Left lung (tissue), 4 donors: ENCODE measurements at regions not wholly inside any gene's neighbourhood (a gene's known extent, or its start where the extent isn't known, plus 50 kb on each side); places are given as distances from the start of the nearest gene placed in this dataset.

ENCODE experiments used
- ATAC-seq: fragments of 200-7000 bp; cut with Tn5 transposase; one replicate; pipeline ENCODE4 v1.9.1; 2020; ENCODE audit warnings: moderate library complexity
- DNase-seq, 4 donors: peaks; one replicate each; pipeline ENCODE4 v3.0.0-alpha.2; 2013 to 2020
- H3K27ac ChIP-seq, 2 donors: fragments of 200-600 bp; sonication (generic) in 1 of 2; one replicate each; pipeline versions ENCODE4 v1.5.0 to v1.8.0; 2020 to 2021
- H3K27me3 ChIP-seq, 2 donors: fragments of 200-600 bp; sonication (generic) in 1 of 2; one replicate each; pipeline versions ENCODE4 v1.5.0 to v1.8.0; 2020 to 2021
- H3K36me3 ChIP-seq, 2 donors: fragments of 200-600 bp; sonication (generic) in 1 of 2; one replicate each; pipeline versions ENCODE4 v1.5.0 to v1.8.0; 2020 to 2021
- H3K4me1 ChIP-seq, 2 donors: fragments of 200-600 bp; one replicate each; pipeline ENCODE4 v1.8.0; 2021
- H3K4me3 ChIP-seq, 2 donors: fragments of 200-600 bp; sonication (generic) in 1 of 2; one replicate each; pipeline versions ENCODE4 v1.5.0 to v1.8.0; 2020 to 2021; ENCODE audit warnings: mild to moderate bottlenecking in 1 of 2
- H3K9me3 ChIP-seq, 2 donors: fragments of 200-600 bp; sonication (generic) in 1 of 2; one replicate each; pipeline versions ENCODE4 v1.5.0 to v1.8.0; 2020 to 2021
- CTCF ChIP-seq, 2 donors: fragments of 200-600 bp; sonication (generic) in 1 of 2; IDR thresholded peaks; one replicate each; pipeline versions ENCODE4 v1.5.0 to v1.8.0; 2021; ENCODE audit warnings: antibody characterized with exemption in 2 of 2
- intact Hi-C, 2 donors: fragments of 100-400 bp; cut with DNase I; formaldehyde crosslinking; loops; one replicate each; pipeline versions ENCODE4 v1.11.2 to v1.14.2; 2022
- donor health status: DM: no; HTN: yes; CAD: no.
- donor health status: DM: no; HTN: no; CAD: no.

DNA sequence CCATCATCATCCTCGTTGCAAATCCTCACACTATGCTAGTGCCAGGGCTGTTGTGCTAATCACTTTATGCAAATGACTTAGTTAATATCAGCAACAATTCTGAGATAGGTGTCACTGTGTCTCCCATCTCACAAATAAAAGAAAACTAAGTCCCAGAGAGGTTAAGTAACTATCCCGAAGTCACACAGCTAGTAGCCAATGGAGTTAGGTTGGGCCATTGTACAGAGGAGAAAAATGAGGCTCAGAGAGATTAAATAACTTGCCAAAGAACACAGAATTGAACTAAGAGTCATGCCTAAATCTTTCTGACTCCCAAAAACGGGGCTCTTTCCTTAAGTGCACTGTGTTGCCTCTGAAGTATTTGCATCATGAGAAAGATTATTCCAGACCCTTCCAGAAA, 146.4 kb downstream of the MIS18A start:
- H3K27me3 ChIP-seq: no peaks in the 10 kb centered on the region
- no peaks in the 10 kb centered on the region for H3K4me1 ChIP-seq
- no peak for ATAC-seq
- H3K27ac ChIP-seq: no peak overlapping the region
- H3K4me3 ChIP-seq: no peak overlapping the region
- TF ChIP-seq CTCF (IDR thresholded peaks at IDR 0.05): no peak
- DNase-seq: no peak
- intact Hi-C loops: no loop called here
- no peaks in the 10 kb centered on the region for H3K36me3 ChIP-seq
- H3K9me3 ChIP-seq: peaks cover 0 to 3% of the 10 kb centered on the region in 2 donors

GRCh38 chr21:32131960-32132359, 146.9 kb downstream of the MIS18A start:
- ATAC-seq (peak; percentile 64), DNase-seq (no peak)
- Histone ChIP-seq H3K27ac (no peak overlapping the region), H3K36me3 (no peaks in the 10 kb centered on the region), H3K4me1 (no peaks in the 10 kb centered on the region), H3K4me3 (no peak overlapping the region), H3K27me3 (no peaks in the 10 kb centered on the region), H3K9me3 (no peaks in the 10 kb centered on the region)
- intact Hi-C loops: no loop called here
- no peak for TF ChIP-seq CTCF (IDR thresholded peaks at IDR 0.05)

GRCh38 chr21:32131164-32131563, 147.7 kb downstream of the MIS18A start:
- DNase-seq (no peak), ATAC-seq (no peak)
- TF ChIP-seq CTCF (IDR thresholded peaks at IDR 0.05): no peak
- H3K27me3 ChIP-seq: no peaks in the 10 kb centered on the region
- no peaks in the 10 kb centered on the region for H3K9me3 ChIP-seq
- no peaks in the 10 kb centered on the region for H3K4me1 ChIP-seq
- H3K4me3 ChIP-seq: no peak overlapping the region
- H3K36me3 ChIP-seq: no peaks in the 10 kb centered on the region
- intact Hi-C loops: no loop called here
- no peak overlapping the region for H3K27ac ChIP-seq

DNA sequence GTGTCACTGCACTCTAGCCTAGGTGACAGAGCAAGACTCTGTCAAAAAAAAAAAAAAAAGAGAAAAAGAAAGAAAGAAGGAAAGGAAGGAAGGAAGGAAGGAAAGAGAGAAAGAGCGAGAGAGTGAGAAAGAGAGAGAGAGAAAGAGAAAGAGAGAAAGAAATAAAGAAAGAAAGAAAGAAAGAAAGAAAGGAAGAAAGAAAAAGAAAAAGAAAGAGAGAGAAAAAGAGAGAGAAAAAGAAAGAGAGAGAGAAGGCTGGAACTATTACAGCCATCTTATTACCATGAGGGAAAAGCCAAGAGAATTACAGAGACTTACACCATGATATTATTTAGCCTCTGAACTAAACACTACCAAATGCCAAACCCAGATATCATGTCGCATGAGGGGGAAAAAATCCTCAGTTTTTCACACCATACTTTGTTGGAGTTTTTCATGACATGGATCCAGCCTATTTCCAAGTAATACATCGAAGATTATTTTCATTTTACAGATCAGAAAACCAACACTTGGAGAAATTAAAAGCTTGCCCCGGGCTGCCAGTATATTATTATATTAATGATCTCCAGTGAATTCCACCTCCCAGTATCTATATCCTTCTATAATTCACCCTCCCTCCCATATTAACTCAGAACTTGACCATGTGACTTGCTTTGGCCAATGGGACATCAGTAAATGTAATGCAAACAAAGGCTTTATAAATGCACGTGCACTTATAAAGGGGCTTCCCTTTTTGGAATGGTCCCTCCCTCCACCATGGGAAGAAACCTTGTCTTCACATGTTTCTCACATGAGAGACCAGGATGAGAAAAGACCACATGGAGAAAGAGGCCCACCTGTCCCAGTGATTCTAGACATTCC, 148.6 kb downstream of the MIS18A start:
- H3K4me3 ChIP-seq: no peak overlapping the region
- ATAC-seq (no peak), DNase-seq (no peak)
- no peaks in the 10 kb centered on the region for H3K4me1 ChIP-seq
- H3K27ac ChIP-seq: no peak overlapping the region
- TF ChIP-seq CTCF (IDR thresholded peaks at IDR 0.05): no peak
- no peaks in the 10 kb centered on the region for H3K27me3 ChIP-seq
- H3K9me3 ChIP-seq: no peaks in the 10 kb centered on the region
- H3K36me3 ChIP-seq: no peaks in the 10 kb centered on the region
- intact Hi-C loops: no loop called here

DNA sequence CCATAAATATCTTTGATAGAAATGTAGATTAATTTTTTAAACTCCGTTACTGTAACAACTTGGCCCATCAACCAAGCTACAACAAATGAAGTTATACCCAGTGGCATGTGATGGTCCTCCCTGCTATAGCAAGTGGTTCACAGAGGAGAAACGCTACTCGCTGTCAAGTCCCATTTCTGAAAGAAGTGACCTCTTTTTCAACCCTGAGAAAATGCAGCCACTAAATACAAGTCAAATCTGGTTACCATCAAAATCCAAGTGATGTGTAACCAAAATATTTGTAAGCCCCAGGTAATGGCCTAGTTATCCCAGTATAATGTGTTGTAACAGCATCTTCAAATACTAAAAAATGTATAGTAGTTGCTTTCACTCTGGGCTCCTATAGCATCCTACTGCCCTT, 151.8 kb downstream of the MIS18A start:
- no peaks in the 10 kb centered on the region for H3K4me1 ChIP-seq
- peaks cover 0 to 8% of the 10 kb centered on the region in 2 donors for H3K9me3 ChIP-seq
- H3K27me3 ChIP-seq: no peaks in the 10 kb centered on the region
- intact Hi-C loops: no loop called here
- no peak overlapping the region for H3K27ac ChIP-seq
- H3K4me3 ChIP-seq: no peak overlapping the region
- TF ChIP-seq CTCF (IDR thresholded peaks at IDR 0.05): no peak
- H3K36me3 ChIP-seq: no peaks in the 10 kb centered on the region
- DNase-seq (no peak), ATAC-seq (no peak)
